ENCODE measurements at regions not wholly inside any gene's neighbourhood (a gene's known extent, or its start where the extent isn't known, plus 50 kb on each side); places are given as distances from the start of the nearest gene placed in this dataset.
A peak's percentile ranks its signal among the peaks of the same experiment; 100 is the strongest.

- Histone ChIP-seq H3K18ac (ENCODE audit: low read length) (no peak overlapping the region), H3K79me1 (ENCODE audit: low read length) (no peaks in the 10 kb centered on the region), H3K14ac (ENCODE audit: low read length) (no peak overlapping the region), H2AK5ac (ENCODE audit: low read length) (no peak overlapping the region), H4K91ac (ENCODE audit: low read depth, low read length) (no peak overlapping the region), H2BK5ac (ENCODE audit: low read depth, low read length, poor library complexity) (no peak overlapping the region), H3K9ac (ENCODE audit: low read length) (no peak overlapping the region), H3K9me3 (ENCODE audit: insufficient read depth, low read depth, low read length) (no peaks in the 10 kb centered on the region), H3K4me2 (ENCODE audit: low read length) (no peak overlapping the region), H2BK12ac (ENCODE audit: low read length) (no peak overlapping the region), H3K23ac (ENCODE audit: low read length) (no peak overlapping the region), H3K4ac (ENCODE audit: low read depth, low read length) (no peak overlapping the region), H2BK120ac (ENCODE audit: insufficient read depth, low read length, poor library complexity) (no peak overlapping the region), H3K27ac (ENCODE audit: low read depth, low read length) (no peak overlapping the region), H3K4me1 (ENCODE audit: control insufficient read depth in 1 of 2, insufficient read depth in 2 of 2, low read length in 2 of 2) (no peaks in the 10 kb centered on the region), H3K79me2 (ENCODE audit: control insufficient read depth, insufficient read depth, low read length, poor library complexity) (no peaks in the 10 kb centered on the region), H4K12ac (ENCODE audit: low read depth, low read length) (no peak overlapping the region), H3K36me3 (ENCODE audit: control insufficient read depth in 1 of 2, insufficient read depth in 2 of 2, low read length in 2 of 2) (no peaks in the 10 kb centered on the region), H4K8ac (ENCODE audit: low read depth, low read length) (no peak overlapping the region), H3K4me3 (ENCODE audit: low read depth, low read length) (no peak overlapping the region), H3K27me3 (ENCODE audit: insufficient read depth, low read length) (no peaks in the 10 kb centered on the region), H2AFZ (ENCODE audit: insufficient read depth, low read length, poor library complexity) (no peak overlapping the region)
- DNase-seq = no peak
- no CpG with 5 or more reads among the region's 3 CpGs for WGBS (ENCODE audit: extremely low coverage, insufficient coverage, insufficient read length)
Observed at GRCh38 chr1:208691012-208691411, 446.8 kb upstream of the PLXNA2 start.

GRCh38 chr1:208709981-208710380 lies 465.8 kb upstream of the PLXNA2 start:
- Histone ChIP-seq H2BK12ac (ENCODE audit: low read length) (no peak overlapping the region), H3K18ac (ENCODE audit: low read length) (no peak overlapping the region), H3K27me3 (ENCODE audit: insufficient read depth, low read length) (no peaks in the 10 kb centered on the region), H4K8ac (ENCODE audit: low read depth, low read length) (no peak overlapping the region), H3K4me3 (ENCODE audit: low read depth, low read length) (no peak overlapping the region), H3K79me1 (ENCODE audit: low read length) (no peaks in the 10 kb centered on the region), H4K12ac (ENCODE audit: low read depth, low read length) (no peak overlapping the region), H3K79me2 (ENCODE audit: control insufficient read depth, insufficient read depth, low read length, poor library complexity) (no peaks in the 10 kb centered on the region), H3K9me3 (ENCODE audit: insufficient read depth, low read depth, low read length) (no peaks in the 10 kb centered on the region), H3K27ac (ENCODE audit: low read depth, low read length) (no peak overlapping the region), H3K9ac (ENCODE audit: low read length) (no peak overlapping the region), H2AK5ac (ENCODE audit: low read length) (no peak overlapping the region), H3K14ac (ENCODE audit: low read length) (no peak overlapping the region), H3K23ac (ENCODE audit: low read length) (no peak overlapping the region), H3K4ac (ENCODE audit: low read depth, low read length) (no peak overlapping the region), H2BK120ac (ENCODE audit: insufficient read depth, low read length, poor library complexity) (no peak overlapping the region), H2BK5ac (ENCODE audit: low read depth, low read length, poor library complexity) (no peak overlapping the region), H4K91ac (ENCODE audit: low read depth, low read length) (no peak overlapping the region), H3K4me2 (ENCODE audit: low read length) (no peak overlapping the region), H3K36me3 (ENCODE audit: control insufficient read depth in 1 of 2, insufficient read depth in 2 of 2, low read length in 2 of 2) (no peaks in the 10 kb centered on the region), H2AFZ (ENCODE audit: insufficient read depth, low read length, poor library complexity) (no peak overlapping the region), H3K4me1 (ENCODE audit: control insufficient read depth in 1 of 2, insufficient read depth in 2 of 2, low read length in 2 of 2) (no peaks in the 10 kb centered on the region)
- DNase-seq = no peak
- 100% methylated on average over 1 of the region's 4 CpGs for WGBS (ENCODE audit: extremely low coverage, insufficient coverage, insufficient read length)

- H3K23ac ChIP-seq (ENCODE audit: low read length) = no peak overlapping the region
- no peak overlapping the region for H4K12ac ChIP-seq (ENCODE audit: low read depth, low read length)
- no peaks in the 10 kb centered on the region for H3K36me3 ChIP-seq (ENCODE audit: control insufficient read depth in 1 of 2, insufficient read depth in 2 of 2, low read length in 2 of 2)
- no peak overlapping the region for H3K27ac ChIP-seq (ENCODE audit: low read depth, low read length)
- no peaks in the 10 kb centered on the region for H3K9me3 ChIP-seq (ENCODE audit: insufficient read depth, low read depth, low read length)
- H3K4me1 ChIP-seq (ENCODE audit: control insufficient read depth in 1 of 2, insufficient read depth in 2 of 2, low read length in 2 of 2) = peaks cover 6 to 7% of the 10 kb centered on the region in 2 experiments
- H2AK5ac ChIP-seq (ENCODE audit: low read length) = no peak overlapping the region
- no peak overlapping the region for H3K18ac ChIP-seq (ENCODE audit: low read length)
- H3K14ac ChIP-seq (ENCODE audit: low read length) = no peak overlapping the region
- H2BK5ac ChIP-seq (ENCODE audit: low read depth, low read length, poor library complexity) = no peak overlapping the region
- H3K4ac ChIP-seq (ENCODE audit: low read depth, low read length) = no peak overlapping the region
- no peak overlapping the region for H3K4me3 ChIP-seq (ENCODE audit: low read depth, low read length)
- peaks cover 8% of the 10 kb centered on the region for H3K79me1 ChIP-seq (ENCODE audit: low read length)
- no peaks in the 10 kb centered on the region for H3K27me3 ChIP-seq (ENCODE audit: insufficient read depth, low read length)
- no peak overlapping the region for H2BK12ac ChIP-seq (ENCODE audit: low read length)
- no peak overlapping the region for H3K4me2 ChIP-seq (ENCODE audit: low read length)
- H4K8ac ChIP-seq (ENCODE audit: low read depth, low read length) = no peak overlapping the region
- H3K79me2 ChIP-seq (ENCODE audit: control insufficient read depth, insufficient read depth, low read length, poor library complexity) = no peaks in the 10 kb centered on the region
- no peak overlapping the region for H4K91ac ChIP-seq (ENCODE audit: low read depth, low read length)
- no peak for DNase-seq
- H3K9ac ChIP-seq (ENCODE audit: low read length) = no peak overlapping the region
- no peak overlapping the region for H2BK120ac ChIP-seq (ENCODE audit: insufficient read depth, low read length, poor library complexity)
- H2AFZ ChIP-seq (ENCODE audit: insufficient read depth, low read length, poor library complexity) = no peak overlapping the region
- WGBS (ENCODE audit: extremely low coverage, insufficient coverage, insufficient read length) = no CpG with 5 or more reads among the region's 4 CpGs
Observed at GRCh38 chr1:208714323-208714722, 470.1 kb upstream of the PLXNA2 start.

- WGBS (ENCODE audit: extremely low coverage, insufficient coverage, insufficient read length) = no CpG with 5 or more reads among the region's 5 CpGs
- Histone ChIP-seq H2BK12ac (ENCODE audit: low read length) (no peak overlapping the region), H2BK5ac (ENCODE audit: low read depth, low read length, poor library complexity) (no peak overlapping the region), H3K4me2 (ENCODE audit: low read length) (no peak overlapping the region), H3K4me1 (ENCODE audit: control insufficient read depth in 1 of 2, insufficient read depth in 2 of 2, low read length in 2 of 2) (peaks cover 6 to 7% of the 10 kb centered on the region in 2 experiments), H4K8ac (ENCODE audit: low read depth, low read length) (no peak overlapping the region), H3K79me1 (ENCODE audit: low read length) (peaks cover 8% of the 10 kb centered on the region), H3K4me3 (ENCODE audit: low read depth, low read length) (no peak overlapping the region), H3K36me3 (ENCODE audit: control insufficient read depth in 1 of 2, insufficient read depth in 2 of 2, low read length in 2 of 2) (no peaks in the 10 kb centered on the region), H3K9ac (ENCODE audit: low read length) (no peak overlapping the region), H4K12ac (ENCODE audit: low read depth, low read length) (no peak overlapping the region), H3K79me2 (ENCODE audit: control insufficient read depth, insufficient read depth, low read length, poor library complexity) (no peaks in the 10 kb centered on the region), H3K27me3 (ENCODE audit: insufficient read depth, low read length) (no peaks in the 10 kb centered on the region), H3K9me3 (ENCODE audit: insufficient read depth, low read depth, low read length) (no peaks in the 10 kb centered on the region), H3K23ac (ENCODE audit: low read length) (no peak overlapping the region), H3K18ac (ENCODE audit: low read length) (no peak overlapping the region), H3K27ac (ENCODE audit: low read depth, low read length) (peak overlapping the region; percentile 66), H3K4ac (ENCODE audit: low read depth, low read length) (no peak overlapping the region), H3K14ac (ENCODE audit: low read length) (no peak overlapping the region), H4K91ac (ENCODE audit: low read depth, low read length) (no peak overlapping the region), H2AFZ (ENCODE audit: insufficient read depth, low read length, poor library complexity) (no peak overlapping the region), H2BK120ac (ENCODE audit: insufficient read depth, low read length, poor library complexity) (no peak overlapping the region), H2AK5ac (ENCODE audit: low read length) (no peak overlapping the region)
- no peak for DNase-seq
Observed at GRCh38 chr1:208717525-208717924, 473.3 kb upstream of the PLXNA2 start.
